Left ventricle myocardium inferior (tissue), 1 donor: ENCODE measurements at regions not wholly inside any gene's neighbourhood (a gene's known extent, or its start where the extent isn't known, plus 50 kb on each side); places are given as distances from the start of the nearest gene placed in this dataset.

Experiments
- DNase-seq: peaks from one replicate; pipeline ENCODE4 v3.0.0-alpha.2; 2020
- H3K27ac ChIP-seq: fragments of 200-600 bp; replicated peaks from 2 replicates; pipeline ENCODE4 v1.8.0; 2021
- H3K27me3 ChIP-seq: fragments of 200-600 bp; 2 replicates; pipeline ENCODE4 v1.8.0; 2021; ENCODE audit warnings: low read depth
- H3K36me3 ChIP-seq: fragments of 200-600 bp; 2 replicates; pipeline ENCODE4 v1.8.0; 2021
- H3K4me1 ChIP-seq: fragments of 200-600 bp; 2 replicates; pipeline ENCODE4 v1.8.0; 2021
- H3K4me3 ChIP-seq: fragments of 200-600 bp; 2 replicates; pipeline ENCODE4 v1.8.0; 2021; ENCODE audit warnings: mild to moderate bottlenecking, moderate library complexity
- H3K9me3 ChIP-seq: fragments of 200-600 bp; replicated peaks from 2 replicates; pipeline ENCODE4 v1.8.0; 2021
- CTCF ChIP-seq: fragments of 200-600 bp; IDR thresholded peaks from 2 replicates; pipeline ENCODE4 v1.8.0; 2021; ENCODE audit warnings: antibody characterized with exemption, mild to moderate bottlenecking, borderline replicate concordance
- intact Hi-C: fragments of 100-400 bp; cut with micrococcal nuclease; formaldehyde crosslinking; loops from one replicate; pipeline ENCODE4 v1.11.0; 2022
- donor health status: DM: no; HTN: yes; CAD: no; lungs with severe emphysema.

DNA sequence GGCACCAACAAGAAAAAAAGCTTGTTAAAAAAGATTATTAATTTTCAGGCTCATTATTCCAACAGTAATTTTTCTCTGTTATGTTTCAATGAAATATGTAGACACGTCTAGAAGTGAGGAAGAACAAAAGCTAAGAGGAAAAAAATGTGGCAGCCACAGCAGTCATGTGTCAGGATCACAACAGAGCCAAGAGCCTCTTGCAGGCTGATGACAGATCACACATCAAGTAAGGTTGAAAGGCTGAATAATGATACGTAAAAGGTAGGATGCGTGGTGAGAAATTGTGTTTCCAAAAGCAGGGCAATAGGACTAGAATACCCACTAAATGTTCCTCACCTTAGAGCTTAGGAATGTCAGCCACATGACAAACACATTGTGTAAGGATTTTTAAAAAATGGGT, 124.8 kb downstream of the HTR1A start:
- TF ChIP-seq CTCF, result no peak
- H3K27me3 ChIP-seq, result no peaks in the 10 kb centered on the region
- H3K9me3 ChIP-seq, result no peaks in the 10 kb centered on the region
- no peak overlapping the region for H3K4me3 ChIP-seq
- H3K4me1 ChIP-seq, result no peaks in the 10 kb centered on the region
- no peak for DNase-seq
- intact Hi-C loops, result no loop called here
- no peak overlapping the region for H3K27ac ChIP-seq
- no peaks in the 10 kb centered on the region for H3K36me3 ChIP-seq

DNA sequence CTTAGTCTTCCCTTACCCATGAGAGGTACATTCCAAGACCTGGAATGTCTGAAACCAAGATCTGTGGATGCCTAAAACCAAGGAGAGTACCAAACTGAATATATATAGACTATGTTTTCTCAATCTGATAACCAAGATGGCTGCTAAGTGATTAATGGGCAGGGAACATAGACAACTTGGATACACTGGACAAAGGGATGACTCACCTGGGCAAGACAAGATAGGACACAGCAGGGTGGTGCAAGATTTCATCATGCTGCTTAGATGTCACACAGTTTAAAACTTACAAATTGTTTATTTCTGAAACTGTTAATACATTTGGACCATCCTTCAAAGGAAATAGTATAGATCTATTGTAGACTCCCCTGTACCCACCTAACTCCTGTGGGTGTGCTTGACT, 130.9 kb downstream of the HTR1A start:
- Histone ChIP-seq H3K9me3 (no peaks in the 10 kb centered on the region), H3K4me1 (no peaks in the 10 kb centered on the region), H3K36me3 (no peaks in the 10 kb centered on the region), H3K27me3 (no peaks in the 10 kb centered on the region), H3K4me3 (no peak overlapping the region), H3K27ac (no peak overlapping the region)
- no peak for TF ChIP-seq CTCF
- DNase-seq, result no peak
- intact Hi-C loops, result no loop called here

- Histone ChIP-seq H3K36me3 (no peaks in the 10 kb centered on the region), H3K27ac (no peak overlapping the region), H3K4me1 (no peaks in the 10 kb centered on the region), H3K27me3 (no peaks in the 10 kb centered on the region), H3K9me3 (no peaks in the 10 kb centered on the region), H3K4me3 (no peak overlapping the region)
- intact Hi-C loops, result no loop called here
- no peak for TF ChIP-seq CTCF
- no peak for DNase-seq
Observed at GRCh38 chr5:63825984-63826383, 136.3 kb downstream of the HTR1A start.

DNA sequence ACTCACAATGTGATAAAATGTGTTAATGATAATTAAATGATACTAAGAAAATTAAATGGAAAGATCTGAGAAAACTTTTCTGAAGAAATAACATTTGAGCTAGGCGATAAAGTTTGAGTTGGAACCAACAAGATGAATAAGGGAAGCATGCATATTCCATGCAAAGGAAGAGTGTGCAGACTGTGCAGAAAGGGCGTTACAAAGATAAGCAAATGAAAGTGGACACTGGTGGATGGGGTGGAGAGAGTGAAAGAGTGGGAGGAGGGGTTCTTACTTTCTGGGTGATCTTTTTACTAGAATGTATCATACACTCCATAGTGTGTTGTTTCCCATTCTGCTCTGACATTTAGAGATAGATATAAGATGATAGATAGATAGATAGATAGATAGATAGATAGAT, 138.7 kb downstream of the HTR1A start:
- Histone ChIP-seq H3K4me3 (no peak overlapping the region), H3K36me3 (no peaks in the 10 kb centered on the region), H3K27me3 (no peaks in the 10 kb centered on the region), H3K9me3 (no peaks in the 10 kb centered on the region), H3K4me1 (no peaks in the 10 kb centered on the region), H3K27ac (no peak overlapping the region)
- DNase-seq, result no peak
- intact Hi-C loops, result no loop called here
- TF ChIP-seq CTCF, result no peak

DNA sequence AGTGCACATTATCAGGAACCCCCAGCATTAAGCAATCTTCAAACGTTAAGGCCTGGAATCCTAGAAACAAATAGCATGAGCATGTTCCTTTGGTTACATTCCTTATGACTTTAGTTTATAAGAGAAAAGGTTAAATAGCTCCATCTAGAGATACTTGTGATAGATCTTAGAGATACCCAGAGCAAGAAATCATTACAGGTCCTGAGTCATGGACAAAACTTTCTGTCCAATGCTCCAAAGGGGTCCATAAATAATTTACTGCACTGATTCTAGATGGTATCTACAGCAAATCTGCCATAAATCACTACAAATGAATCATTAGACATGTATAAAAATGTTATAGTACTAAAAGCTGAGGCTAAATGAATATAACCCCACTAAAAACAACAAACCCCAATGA, 139.6 kb downstream of the HTR1A start:
- no peak overlapping the region for H3K27ac ChIP-seq
- no peak for TF ChIP-seq CTCF
- no peaks in the 10 kb centered on the region for H3K9me3 ChIP-seq
- H3K4me3 ChIP-seq, result no peak overlapping the region
- intact Hi-C loops, result no loop called here
- H3K36me3 ChIP-seq, result no peaks in the 10 kb centered on the region
- H3K27me3 ChIP-seq, result no peaks in the 10 kb centered on the region
- no peaks in the 10 kb centered on the region for H3K4me1 ChIP-seq
- DNase-seq, result no peak

DNA sequence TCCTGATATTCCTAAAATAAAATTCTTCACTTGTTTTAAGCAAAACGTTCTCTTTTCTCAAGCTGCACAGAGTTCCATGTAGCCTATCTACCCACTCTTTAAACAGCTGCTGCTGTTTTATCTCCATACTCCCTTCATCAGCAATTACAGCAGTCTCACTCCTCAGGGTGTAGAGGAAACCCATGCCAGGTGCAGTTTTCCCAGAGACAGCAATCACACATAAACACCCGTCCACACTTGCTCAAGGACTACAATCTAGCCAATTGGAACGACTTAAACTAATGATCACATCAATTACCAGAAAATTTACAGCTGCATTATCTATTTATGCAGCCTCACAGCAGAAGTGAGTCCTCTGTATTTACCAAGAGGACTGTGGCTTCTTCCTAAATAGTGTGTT, 141.7 kb downstream of the HTR1A start:
- Histone ChIP-seq H3K27ac (no peak overlapping the region), H3K27me3 (no peaks in the 10 kb centered on the region), H3K9me3 (peaks cover 6% of the 10 kb centered on the region), H3K36me3 (no peaks in the 10 kb centered on the region), H3K4me1 (no peaks in the 10 kb centered on the region), H3K4me3 (no peak overlapping the region)
- no peak for TF ChIP-seq CTCF
- intact Hi-C loops, result no loop called here
- no peak for DNase-seq
